ENCODE measurements at regions not wholly inside any gene's neighbourhood (a gene's known extent, or its start where the extent isn't known, plus 50 kb on each side); places are given as distances from the start of the nearest gene placed in this dataset.

DNA sequence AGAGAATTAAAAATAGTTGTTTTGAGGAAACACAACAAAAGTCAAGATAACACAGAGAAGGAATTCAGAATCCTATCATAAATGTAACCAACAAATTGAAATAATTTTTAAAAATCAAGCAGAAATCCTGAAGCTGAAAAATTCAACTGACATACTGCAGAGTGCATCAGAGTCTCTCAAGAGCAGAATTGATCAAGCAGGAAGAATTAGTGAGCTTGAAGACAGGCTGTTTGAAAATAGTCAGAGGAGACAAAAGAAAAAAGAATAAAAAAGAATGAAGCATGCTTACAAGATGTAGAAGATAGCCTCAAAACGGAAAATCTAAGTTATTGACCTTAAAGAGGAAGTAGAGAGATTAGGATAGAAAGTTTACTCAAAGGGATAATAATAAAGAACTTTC, 65.8 kb upstream of the PPP2R5C start:
- H3K9me3 ChIP-seq, result no peaks in the 10 kb centered on the region
- DNase-seq (ENCODE audit: low spot score), result no peak
- ATAC-seq (ENCODE audit: insufficient number of reproducible peaks, low FRiP score, low read depth), result no peak

DNA sequence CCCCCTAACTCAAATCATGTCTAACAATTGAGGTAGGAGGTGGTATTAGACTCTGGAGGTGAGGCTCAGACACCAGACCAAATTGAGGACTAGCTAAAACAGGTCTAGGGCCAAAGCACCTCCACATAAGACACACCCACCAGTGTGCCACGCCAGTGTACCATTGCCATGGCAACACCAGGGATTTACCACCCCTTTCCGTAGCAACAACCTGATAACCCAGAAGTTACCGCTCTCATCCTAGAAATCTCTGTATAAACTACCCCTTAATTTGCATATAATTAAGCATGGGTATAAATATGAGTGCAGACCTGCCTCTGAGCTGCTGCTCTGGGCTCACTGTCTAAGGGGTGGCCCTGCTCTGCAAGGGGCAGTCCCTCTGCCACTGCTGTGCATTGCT, 57.4 kb upstream of the PPP2R5C start:
- DNase-seq (ENCODE audit: low spot score) (no peak), ATAC-seq (ENCODE audit: insufficient number of reproducible peaks, low FRiP score, low read depth) (no peak)
- no peaks in the 10 kb centered on the region for H3K36me3 ChIP-seq
- no peak overlapping the region for H3K4me3 ChIP-seq
- no peaks in the 10 kb centered on the region for H3K27me3 ChIP-seq (replicated peaks; ENCODE audit: insufficient read depth)
- no peaks in the 10 kb centered on the region for H3K9me3 ChIP-seq
- H3K4me1 ChIP-seq (ENCODE audit: control insufficient read depth in 1 of 2, low read depth in 2 of 2), result peaks cover 4 to 18% of the 10 kb centered on the region in 2 donors
- TF ChIP-seq, protein P1, sequence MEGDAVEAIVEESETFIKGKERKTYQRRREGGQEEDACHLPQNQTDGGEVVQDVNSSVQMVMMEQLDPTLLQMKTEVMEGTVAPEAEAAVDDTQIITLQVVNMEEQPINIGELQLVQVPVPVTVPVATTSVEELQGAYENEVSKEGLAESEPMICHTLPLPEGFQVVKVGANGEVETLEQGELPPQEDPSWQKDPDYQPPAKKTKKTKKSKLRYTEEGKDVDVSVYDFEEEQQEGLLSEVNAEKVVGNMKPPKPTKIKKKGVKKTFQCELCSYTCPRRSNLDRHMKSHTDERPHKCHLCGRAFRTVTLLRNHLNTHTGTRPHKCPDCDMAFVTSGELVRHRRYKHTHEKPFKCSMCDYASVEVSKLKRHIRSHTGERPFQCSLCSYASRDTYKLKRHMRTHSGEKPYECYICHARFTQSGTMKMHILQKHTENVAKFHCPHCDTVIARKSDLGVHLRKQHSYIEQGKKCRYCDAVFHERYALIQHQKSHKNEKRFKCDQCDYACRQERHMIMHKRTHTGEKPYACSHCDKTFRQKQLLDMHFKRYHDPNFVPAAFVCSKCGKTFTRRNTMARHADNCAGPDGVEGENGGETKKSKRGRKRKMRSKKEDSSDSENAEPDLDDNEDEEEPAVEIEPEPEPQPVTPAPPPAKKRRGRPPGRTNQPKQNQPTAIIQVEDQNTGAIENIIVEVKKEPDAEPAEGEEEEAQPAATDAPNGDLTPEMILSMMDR (IDR thresholded peaks at IDR 0.05), result no peak
- H3K27ac ChIP-seq, result no peak overlapping the region

More for the DNA sequence above, 65.8 kb upstream of the PPP2R5C start:
- Histone ChIP-seq H3K27ac (no peak overlapping the region), H3K36me3 (no peaks in the 10 kb centered on the region), H3K27me3 (replicated peaks; ENCODE audit: insufficient read depth) (no peaks in the 10 kb centered on the region), H3K4me3 (no peak overlapping the region), H3K4me1 (ENCODE audit: control insufficient read depth in 1 of 2, low read depth in 2 of 2) (no peaks in the 10 kb centered on the region)
- TF ChIP-seq, protein P1 (IDR thresholded peaks at IDR 0.05), result no peak

DNA sequence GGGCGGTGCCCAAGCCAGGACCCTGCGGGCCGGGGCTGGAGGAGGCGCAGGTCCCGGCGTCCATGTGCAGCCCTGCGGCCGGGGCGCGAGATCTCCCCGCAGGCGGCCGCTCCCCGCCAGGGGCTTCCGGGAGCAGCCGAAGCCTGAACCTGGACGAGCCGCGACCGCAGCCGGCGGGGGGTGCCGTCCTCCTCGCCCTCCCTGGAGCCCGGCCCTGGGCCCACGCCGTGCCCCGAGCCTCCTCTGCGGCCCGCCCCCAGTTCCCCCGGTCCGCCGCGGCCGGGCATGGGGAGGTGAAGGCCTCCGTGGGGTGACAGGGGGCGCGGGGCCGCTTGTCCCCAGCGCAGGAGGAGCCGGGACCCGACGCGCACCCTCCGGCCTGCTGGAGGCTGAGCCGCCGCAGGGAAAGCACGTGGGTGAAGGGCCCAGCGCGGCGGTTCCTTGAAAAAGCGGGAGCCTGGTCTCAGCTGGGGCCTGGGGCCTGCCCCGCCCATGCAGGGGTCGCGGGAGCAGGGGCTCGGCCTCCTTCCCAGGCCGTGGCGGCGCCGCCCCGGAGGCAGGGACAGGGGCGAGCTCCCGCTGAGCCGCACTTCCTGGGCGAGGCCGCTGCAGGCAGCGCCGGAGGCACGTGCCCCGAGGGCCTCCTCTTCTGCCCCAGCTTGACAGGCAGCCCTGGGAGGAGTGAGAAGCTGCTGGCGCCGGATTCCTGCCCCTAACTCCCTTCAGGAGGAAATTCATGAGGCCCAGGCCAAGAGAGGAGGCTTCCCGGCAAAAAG, 55.6 kb upstream of the PPP2R5C start:
- no peaks in the 10 kb centered on the region for H3K9me3 ChIP-seq
- DNase-seq (ENCODE audit: low spot score) (no peak), ATAC-seq (ENCODE audit: insufficient number of reproducible peaks, low FRiP score, low read depth) (no peak)
- peak overlapping the region in 1 of 2 donors; percentile 15 for H3K27ac ChIP-seq
- no peaks in the 10 kb centered on the region for H3K36me3 ChIP-seq
- no peaks in the 10 kb centered on the region for H3K27me3 ChIP-seq (replicated peaks; ENCODE audit: insufficient read depth)
- TF ChIP-seq, protein P1 (IDR thresholded peaks at IDR 0.05), result no peak
- H3K4me3 ChIP-seq, result peak overlapping the region; percentile 70
- H3K4me1 ChIP-seq (ENCODE audit: control insufficient read depth in 1 of 2, low read depth in 2 of 2), result peaks cover 4 to 18% of the 10 kb centered on the region in 2 donors

DNA sequence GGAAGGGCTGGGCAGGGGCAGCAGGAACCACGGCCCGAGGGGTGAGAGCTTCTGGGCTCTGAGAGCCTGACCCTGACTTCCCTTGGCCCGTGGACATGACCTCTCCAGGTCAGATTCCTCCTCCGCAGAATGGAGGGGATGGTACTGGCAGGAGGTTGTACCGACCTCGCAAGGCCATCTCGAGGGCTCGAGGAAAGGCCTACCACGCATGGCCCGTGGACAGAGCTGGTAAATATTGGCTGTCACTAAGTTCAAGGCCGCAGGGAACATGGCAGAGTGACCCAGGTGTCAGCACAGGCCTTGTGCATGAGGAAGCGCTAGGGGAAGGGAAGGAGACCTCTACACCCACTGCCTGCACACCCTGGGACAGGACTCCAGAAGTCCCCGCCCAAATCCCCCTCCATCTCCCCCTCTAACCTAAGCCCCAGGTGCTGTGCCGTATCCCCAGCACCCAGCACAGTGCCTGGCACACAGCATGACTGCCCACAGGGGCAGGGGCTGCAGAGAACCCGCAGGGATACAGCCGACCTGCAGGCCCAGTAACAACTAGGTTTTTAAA, 54.9 kb upstream of the PPP2R5C start:
- Histone ChIP-seq H3K9me3 (no peaks in the 10 kb centered on the region), H3K4me1 (ENCODE audit: control insufficient read depth in 1 of 2, low read depth in 2 of 2) (peaks cover 4 to 18% of the 10 kb centered on the region in 2 donors), H3K36me3 (no peaks in the 10 kb centered on the region), H3K27ac (no peak overlapping the region), H3K4me3 (no peak overlapping the region), H3K27me3 (replicated peaks; ENCODE audit: insufficient read depth) (no peaks in the 10 kb centered on the region)
- TF ChIP-seq, protein P1 (IDR thresholded peaks at IDR 0.05), result no peak
- DNase-seq (ENCODE audit: low spot score), result no peak
- ATAC-seq (ENCODE audit: insufficient number of reproducible peaks, low FRiP score, low read depth), result no peak

DNA sequence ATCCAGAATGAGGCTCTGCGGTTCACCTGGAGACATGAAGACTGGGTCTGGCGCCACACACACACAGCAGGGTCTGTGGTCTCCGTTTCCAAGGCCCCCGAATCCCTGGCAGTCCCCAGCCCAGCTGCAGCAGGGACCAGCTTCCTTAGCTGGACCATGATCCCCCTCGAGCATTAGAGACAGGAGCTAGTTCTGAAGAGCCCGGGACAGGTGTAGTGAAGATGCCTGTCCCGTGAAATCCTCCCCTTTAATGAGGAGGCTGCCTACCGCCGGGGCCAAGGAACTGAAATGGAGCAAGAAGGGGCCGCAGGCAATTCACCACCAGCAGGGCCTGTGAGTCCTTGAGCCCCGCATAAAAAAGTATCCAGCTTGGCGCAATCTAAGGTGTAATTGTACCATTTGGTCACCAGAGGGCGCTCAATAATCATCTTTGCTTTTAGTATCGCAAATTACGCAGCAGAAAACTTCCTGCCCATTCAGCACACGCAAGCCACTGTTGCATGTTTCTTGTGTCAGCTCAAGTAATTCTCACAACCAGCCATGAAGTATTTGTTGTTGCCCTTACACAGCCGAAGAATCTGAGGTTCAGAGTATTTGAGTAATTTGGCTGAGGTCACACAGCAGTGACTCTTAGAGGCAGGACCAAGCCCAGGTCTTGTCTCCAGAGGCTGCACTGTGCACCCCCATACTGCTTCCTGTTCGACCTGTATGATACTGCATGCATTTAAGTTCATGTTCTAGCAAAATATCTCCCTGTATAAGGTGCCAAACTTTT, 54.3 kb upstream of the PPP2R5C start:
- Histone ChIP-seq H3K4me3 (peak overlapping the region; percentile 37), H3K4me1 (ENCODE audit: control insufficient read depth in 1 of 2, low read depth in 2 of 2) (peaks cover 4 to 18% of the 10 kb centered on the region in 2 donors), H3K36me3 (no peaks in the 10 kb centered on the region), H3K9me3 (no peaks in the 10 kb centered on the region), H3K27me3 (replicated peaks; ENCODE audit: insufficient read depth) (no peaks in the 10 kb centered on the region), H3K27ac (no peak overlapping the region)
- TF ChIP-seq, protein P1 (IDR thresholded peaks at IDR 0.05), result peak; percentile 85
- DNase-seq (ENCODE audit: low spot score) (no peak), ATAC-seq (ENCODE audit: insufficient number of reproducible peaks, low FRiP score, low read depth) (peak; percentile 70)
